Skeletal muscle satellite cell (primary cell): ENCODE measurements at regions not wholly inside any gene's neighbourhood (a gene's known extent, or its start where the extent isn't known, plus 50 kb on each side); places are given as distances from the start of the nearest gene placed in this dataset.

Experiments used
- H3K27me3 ChIP-seq: 2 replicates; pipeline ENCODE4 v1.7.0; 2013; ENCODE audit warnings: low read length; ENCODE audit not compliant: control insufficient read depth, insufficient read depth
- H3K36me3 ChIP-seq: 2 replicates; pipeline ENCODE4 v1.7.0; 2013; ENCODE audit warnings: mild to moderate bottlenecking, control low read depth, low read length; ENCODE audit not compliant: insufficient read depth
- H3K4me1 ChIP-seq: 2 replicates; pipeline ENCODE4 v1.7.0; 2013; ENCODE audit warnings: low read length; ENCODE audit not compliant: control insufficient read depth, insufficient read depth
- H3K4me2 ChIP-seq: 2 replicates; pipeline ENCODE4 v1.7.0; 2013; ENCODE audit warnings: mild to moderate bottlenecking, low read length
- H3K4me3 ChIP-seq: 2 replicates; pipeline ENCODE4 v1.7.0; 2013; ENCODE audit warnings: low read length
- H3K9ac ChIP-seq: 2 replicates; pipeline ENCODE4 v1.7.0; 2013; ENCODE audit warnings: mild to moderate bottlenecking, low read depth, low read length, moderate library complexity
- H3K9me3 ChIP-seq: replicated peaks from 2 replicates; pipeline ENCODE4 v1.7.0; 2013; ENCODE audit warnings: mild to moderate bottlenecking, control low read depth, low read length

DNA sequence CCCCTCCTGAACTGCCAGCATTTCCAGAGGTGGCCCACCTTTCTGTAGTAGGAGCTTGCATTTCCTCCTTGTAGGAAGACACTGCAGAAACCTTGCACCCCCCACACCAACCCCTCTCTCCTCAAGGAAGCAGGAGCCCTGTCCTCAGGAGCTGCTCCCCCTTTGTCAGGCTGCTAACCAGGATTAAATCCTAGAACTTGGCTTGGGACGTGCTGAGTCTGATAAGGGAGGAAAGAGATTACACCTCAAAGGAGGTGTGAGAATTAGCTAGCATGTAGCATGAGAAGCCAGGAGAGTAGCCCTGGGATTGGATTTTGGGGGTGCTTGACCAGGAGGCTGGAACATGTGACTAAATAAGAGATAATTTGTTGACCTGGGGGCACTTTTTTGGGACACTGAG lies 119.8 kb upstream of the ALDH1B1 start:
- Histone ChIP-seq H3K9ac (no peak overlapping the region), H3K27me3 (peaks cover 37% of the 10 kb centered on the region), H3K4me3 (no peak overlapping the region), H3K9me3 (no peaks in the 10 kb centered on the region), H3K4me2 (no peak overlapping the region), H3K4me1 (no peaks in the 10 kb centered on the region), H3K36me3 (no peaks in the 10 kb centered on the region)

GRCh38 chr9:38271666-38272241 lies 120.7 kb upstream of the ALDH1B1 start:
- Histone ChIP-seq H3K4me1 (no peaks in the 10 kb centered on the region), H3K4me3 (no peak overlapping the region), H3K4me2 (no peak overlapping the region)

GRCh38 chr9:38269775-38270174 lies 122.7 kb upstream of the ALDH1B1 start:
- Histone ChIP-seq H3K9me3 (no peaks in the 10 kb centered on the region), H3K9ac (no peak overlapping the region), H3K4me2 (no peak overlapping the region), H3K4me3 (no peak overlapping the region), H3K36me3 (no peaks in the 10 kb centered on the region), H3K4me1 (no peaks in the 10 kb centered on the region), H3K27me3 (peaks cover 24% of the 10 kb centered on the region)

More at GRCh38 chr9:38271666-38272241, 120.7 kb upstream of the ALDH1B1 start:
- no peaks in the 10 kb centered on the region for H3K36me3 ChIP-seq
- no peak overlapping the region for H3K9ac ChIP-seq
- no peaks in the 10 kb centered on the region for H3K9me3 ChIP-seq
- H3K27me3 ChIP-seq = peaks cover 31% of the 10 kb centered on the region

DNA sequence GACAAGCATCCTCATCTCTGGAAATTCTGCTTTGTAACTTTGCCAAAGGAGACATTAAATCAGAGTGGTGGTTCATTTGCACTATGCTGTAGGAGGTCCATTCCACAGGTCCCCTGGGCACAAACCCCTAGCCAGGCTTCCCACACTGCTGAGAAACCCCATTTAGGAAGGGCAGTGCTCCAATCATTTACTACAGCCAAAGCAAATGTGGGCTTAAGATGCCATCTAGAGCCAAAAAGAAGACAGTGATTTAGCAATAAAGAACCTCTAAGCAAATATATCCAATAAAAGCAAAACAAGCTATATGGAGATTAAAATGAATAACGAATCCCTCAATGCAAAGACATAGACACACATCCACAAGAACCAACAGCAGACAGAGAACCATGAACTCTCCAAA lies 129.0 kb upstream of the ALDH1B1 start:
- H3K4me1 ChIP-seq = no peaks in the 10 kb centered on the region
- no peak overlapping the region for H3K4me2 ChIP-seq
- H3K27me3 ChIP-seq = no peaks in the 10 kb centered on the region
- H3K9me3 ChIP-seq = no peaks in the 10 kb centered on the region
- H3K9ac ChIP-seq = no peak overlapping the region
- no peaks in the 10 kb centered on the region for H3K36me3 ChIP-seq
- H3K4me3 ChIP-seq = no peak overlapping the region

GRCh38 chr9:38259519-38260218 lies 132.8 kb upstream of the ALDH1B1 start:
- Histone ChIP-seq H3K4me3 (no peak overlapping the region), H3K4me1 (no peaks in the 10 kb centered on the region), H3K9ac (no peak overlapping the region), H3K36me3 (no peaks in the 10 kb centered on the region), H3K4me2 (no peak overlapping the region), H3K9me3 (no peaks in the 10 kb centered on the region), H3K27me3 (peaks cover 12% of the 10 kb centered on the region)

DNA sequence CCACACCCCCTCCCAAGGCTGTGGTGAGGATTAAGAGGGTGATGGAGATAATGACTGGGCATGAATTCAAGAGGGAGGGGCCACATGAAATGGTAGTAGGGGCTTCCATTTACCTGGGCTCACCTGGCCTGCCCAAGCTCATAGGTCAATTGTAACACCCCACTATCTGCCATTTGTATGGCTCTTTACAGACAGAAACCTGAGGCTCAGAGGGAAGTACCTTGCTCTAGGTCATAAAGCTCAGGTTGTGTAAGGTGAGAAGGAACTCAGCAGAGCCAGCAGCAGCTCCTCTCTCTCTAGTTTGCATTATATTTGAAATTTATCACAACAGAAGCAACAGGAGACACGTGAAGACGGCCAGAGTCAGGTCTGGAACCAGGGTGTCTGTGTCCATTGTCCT lies 133.4 kb upstream of the ALDH1B1 start:
- no peak overlapping the region for H3K4me2 ChIP-seq
- H3K4me3 ChIP-seq = no peak overlapping the region
- no peaks in the 10 kb centered on the region for H3K4me1 ChIP-seq
- peaks cover 18% of the 10 kb centered on the region for H3K27me3 ChIP-seq
- no peak overlapping the region for H3K9ac ChIP-seq
- no peaks in the 10 kb centered on the region for H3K9me3 ChIP-seq
- no peaks in the 10 kb centered on the region for H3K36me3 ChIP-seq

DNA sequence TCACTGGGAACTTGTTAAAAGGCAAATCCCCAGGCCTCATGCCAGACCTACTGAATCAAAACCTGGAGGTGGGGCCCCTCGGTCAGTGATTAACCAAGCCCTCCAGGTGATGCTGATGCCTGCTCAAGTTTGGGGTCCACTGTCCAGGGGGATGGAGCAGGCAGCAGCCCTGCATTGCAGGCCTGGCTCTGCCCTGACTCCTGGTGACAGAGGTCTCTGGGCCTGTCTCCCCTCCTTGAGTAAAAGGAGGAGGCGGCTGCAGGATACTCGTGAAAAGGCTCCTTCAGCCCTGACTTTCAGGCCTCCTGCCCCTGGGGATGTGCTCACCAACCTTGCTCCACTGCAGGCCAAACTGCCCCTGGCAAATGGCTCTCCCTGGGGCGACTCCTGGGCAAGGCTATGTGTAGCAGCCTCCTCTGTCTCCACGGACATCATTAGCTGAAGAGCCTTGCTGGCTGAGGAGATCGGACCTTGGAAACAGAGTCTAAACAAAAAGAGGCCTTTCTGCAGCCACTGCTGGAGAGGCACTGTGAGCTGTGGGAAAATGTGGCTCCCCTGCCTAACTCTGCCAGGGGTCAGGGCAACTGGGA lies 134.8 kb upstream of the ALDH1B1 start:
- H3K27me3 ChIP-seq = peaks cover 20% of the 10 kb centered on the region
- no peak overlapping the region for H3K9ac ChIP-seq
- no peaks in the 10 kb centered on the region for H3K4me1 ChIP-seq
- H3K9me3 ChIP-seq = no peaks in the 10 kb centered on the region
- no peak overlapping the region for H3K4me2 ChIP-seq
- no peak overlapping the region for H3K4me3 ChIP-seq
- H3K36me3 ChIP-seq = no peaks in the 10 kb centered on the region

DNA sequence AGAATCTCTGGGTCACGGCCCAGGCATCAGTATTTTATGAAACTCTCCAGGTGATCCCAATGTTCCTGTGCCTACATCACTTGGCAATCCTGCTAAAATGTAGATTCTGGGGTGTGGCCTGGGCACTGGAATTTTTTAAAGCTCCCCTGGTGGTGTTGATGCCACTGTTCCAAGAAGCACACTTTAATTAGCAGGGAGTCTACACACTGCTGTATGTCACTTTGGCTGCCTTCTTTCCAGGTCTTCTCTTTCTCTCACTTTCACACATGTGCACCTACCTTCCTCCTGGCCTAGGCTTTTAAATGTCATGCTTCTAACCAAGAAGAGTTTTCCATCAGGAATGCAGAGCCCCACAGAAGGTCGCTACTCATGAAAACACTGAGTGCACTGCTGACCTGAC lies 136.0 kb upstream of the ALDH1B1 start:
- Histone ChIP-seq H3K4me2 (no peak overlapping the region), H3K4me1 (no peaks in the 10 kb centered on the region), H3K4me3 (no peak overlapping the region), H3K9ac (no peak overlapping the region), H3K9me3 (no peaks in the 10 kb centered on the region), H3K27me3 (peaks cover 24% of the 10 kb centered on the region), H3K36me3 (no peaks in the 10 kb centered on the region)

- H3K9ac ChIP-seq = no peak overlapping the region
- H3K27me3 ChIP-seq = peaks cover 27% of the 10 kb centered on the region
- H3K36me3 ChIP-seq = no peaks in the 10 kb centered on the region
- no peaks in the 10 kb centered on the region for H3K9me3 ChIP-seq
- no peak overlapping the region for H3K4me3 ChIP-seq
- no peak overlapping the region for H3K4me2 ChIP-seq
- H3K4me1 ChIP-seq = no peaks in the 10 kb centered on the region
Measured at GRCh38 chr9:38255599-38255998, 136.9 kb upstream of the ALDH1B1 start.

DNA sequence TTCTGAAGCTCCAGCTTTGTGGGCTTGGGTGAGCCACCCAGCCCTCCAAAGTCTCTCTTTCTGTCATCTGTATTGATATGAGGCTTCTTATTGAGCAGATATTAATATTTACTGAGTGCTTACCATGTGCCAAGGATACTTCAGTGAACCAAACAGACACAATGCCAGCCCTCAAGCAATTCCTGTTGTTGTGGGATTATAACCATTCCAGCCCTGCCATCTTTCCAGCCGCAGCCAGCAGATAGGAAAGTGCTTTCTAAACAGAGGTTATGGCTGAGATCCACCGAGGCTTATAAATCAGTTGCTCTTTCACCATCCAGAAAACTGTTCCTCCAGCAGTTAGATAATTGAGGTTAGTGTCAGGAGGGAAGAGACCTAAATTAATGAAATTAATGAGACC lies 137.7 kb upstream of the ALDH1B1 start:
- Histone ChIP-seq H3K9me3 (no peaks in the 10 kb centered on the region), H3K4me3 (no peak overlapping the region), H3K4me1 (no peaks in the 10 kb centered on the region), H3K36me3 (no peaks in the 10 kb centered on the region), H3K4me2 (no peak overlapping the region), H3K27me3 (peaks cover 34% of the 10 kb centered on the region), H3K9ac (no peak overlapping the region)

GRCh38 chr9:38254151-38254550 lies 138.4 kb upstream of the ALDH1B1 start:
- H3K4me2 ChIP-seq = no peak overlapping the region
- no peaks in the 10 kb centered on the region for H3K4me1 ChIP-seq
- H3K36me3 ChIP-seq = no peaks in the 10 kb centered on the region
- H3K27me3 ChIP-seq = peaks cover 40% of the 10 kb centered on the region
- no peak overlapping the region for H3K4me3 ChIP-seq
- no peaks in the 10 kb centered on the region for H3K9me3 ChIP-seq
- H3K9ac ChIP-seq = no peak overlapping the region

GRCh38 chr9:38253200-38253599 lies 139.3 kb upstream of the ALDH1B1 start:
- Histone ChIP-seq H3K27me3 (peaks cover 40% of the 10 kb centered on the region), H3K4me2 (no peak overlapping the region), H3K9me3 (no peaks in the 10 kb centered on the region), H3K9ac (no peak overlapping the region), H3K4me3 (no peak overlapping the region), H3K4me1 (no peaks in the 10 kb centered on the region), H3K36me3 (no peaks in the 10 kb centered on the region)
